ENCODE measurements at regions not wholly inside any gene's neighbourhood (a gene's known extent, or its start where the extent isn't known, plus 50 kb on each side); places are given as distances from the start of the nearest gene placed in this dataset.

- H3K4me2 ChIP-seq (replicated peaks; ENCODE audit: low read depth, low read length, poor library complexity, severe bottlenecking): no peak overlapping the region
- no peaks in the 10 kb centered on the region for H3K36me3 ChIP-seq (replicated peaks in 1 of 2; ENCODE audit: control extremely low read depth in 1 of 2, control insufficient read depth in 1 of 2, extremely low read depth in 1 of 2, insufficient read depth in 2 of 2, low read length in 1 of 2)
- Mint-ChIP-seq H3K9me3 (ENCODE audit: insufficient read depth) (no peaks in the 10 kb centered on the region), H3K4me3 (no peak overlapping the region), H3K4me1 (no peaks in the 10 kb centered on the region), H3K27me3 (peaks cover 16% of the 10 kb centered on the region), H3K27ac (no peak overlapping the region)
- no peak for DNase-seq
- no peak overlapping the region for H3K4me3 ChIP-seq (ENCODE audit: control extremely low read depth in 1 of 5, extremely low read depth in 1 of 5, insufficient read depth in 1 of 5, low read depth in 2 of 5, low read length in 4 of 5)
- no peaks in the 10 kb centered on the region for H3K4me1 ChIP-seq (ENCODE audit: control insufficient read depth in 2 of 2, insufficient read depth in 2 of 2, low read length in 2 of 2)
- no peak for TF ChIP-seq EZH2 (IDR thresholded peaks at IDR 0.05; ENCODE audit: borderline replicate concordance, insufficient read depth, low read depth, low read length, poor library complexity, severe bottlenecking)
- TF ChIP-seq CTCF (IDR thresholded peaks at IDR 0.05): no peak
- H2AFZ ChIP-seq (ENCODE audit: insufficient read depth, low read depth, low read length, poor library complexity, severe bottlenecking): no peak overlapping the region
- ATAC-seq (ENCODE audit: low read depth): no peak
- no peaks in the 10 kb centered on the region for H3K79me2 ChIP-seq (ENCODE audit: control insufficient read depth, insufficient read depth, low read length)
- H3K9ac ChIP-seq (ENCODE audit: low read length): no peak overlapping the region
- CTCF ChIA-PET: no interaction called here
- peaks cover 0 to 3% (median 1%) of the 10 kb centered on the region in 4 experiments for H3K27me3 ChIP-seq (replicated peaks in 1 of 4; ENCODE audit: control extremely low read depth in 1 of 4, control insufficient read depth in 3 of 4, insufficient read depth in 4 of 4, low read length in 3 of 4)
- no peaks in the 10 kb centered on the region for H3K9me3 ChIP-seq (ENCODE audit: control extremely low read depth in 1 of 3, control insufficient read depth in 2 of 3, insufficient read depth in 1 of 3, low read length in 2 of 3)
- no peak overlapping the region for H3K27ac ChIP-seq (ENCODE audit: low read length in 2 of 2)
- 0% methylated on average over 1 of the region's 1 CpG for WGBS (ENCODE audit: insufficient coverage)
- intact Hi-C loops (cut with micrococcal nuclease): no loop called here
- no peaks in the 10 kb centered on the region for H4K20me1 ChIP-seq (ENCODE audit: control insufficient read depth, insufficient read depth, low read length, poor library complexity, severe bottlenecking)
- POLR2A ChIA-PET: no interaction called here
Measured at GRCh38 chr18:25842665-25843064, 247.7 kb downstream of the SS18 start.

DNA sequence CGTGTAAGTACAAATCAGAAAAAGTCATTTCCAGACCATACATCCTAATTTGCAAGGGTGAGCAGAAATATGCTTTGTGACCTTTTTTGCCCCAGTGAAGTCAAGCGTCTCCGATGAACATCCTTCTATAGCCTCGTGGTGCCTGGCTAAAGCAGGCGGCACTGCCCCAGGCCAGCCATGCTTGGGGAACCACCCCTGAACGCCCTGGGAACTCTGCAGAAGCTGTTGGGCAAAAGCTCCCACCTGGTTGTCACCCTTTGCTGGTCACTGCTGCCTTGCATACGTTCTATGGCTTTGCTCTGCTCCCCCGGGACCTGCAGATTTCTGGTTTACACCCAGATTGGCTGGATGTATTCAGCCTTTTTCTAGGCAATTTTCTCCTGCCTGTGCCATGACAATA lies 256.4 kb downstream of the SS18 start:
- no peaks in the 10 kb centered on the region for H4K20me1 ChIP-seq (ENCODE audit: control insufficient read depth, insufficient read depth, low read length, poor library complexity, severe bottlenecking)
- 56% methylated on average over 8 of the region's 8 CpGs for WGBS (ENCODE audit: insufficient coverage)
- no peaks in the 10 kb centered on the region for H3K27me3 ChIP-seq (replicated peaks in 1 of 4; ENCODE audit: control extremely low read depth in 1 of 4, control insufficient read depth in 3 of 4, insufficient read depth in 4 of 4, low read length in 3 of 4)
- Mint-ChIP-seq H3K27ac (no peak overlapping the region), H3K9me3 (ENCODE audit: insufficient read depth) (no peaks in the 10 kb centered on the region), H3K4me3 (no peak overlapping the region), H3K27me3 (peaks cover 19% of the 10 kb centered on the region), H3K4me1 (no peaks in the 10 kb centered on the region)
- H3K4me1 ChIP-seq (ENCODE audit: control insufficient read depth in 2 of 2, insufficient read depth in 2 of 2, low read length in 2 of 2): no peaks in the 10 kb centered on the region
- H3K4me2 ChIP-seq (replicated peaks; ENCODE audit: low read depth, low read length, poor library complexity, severe bottlenecking): no peak overlapping the region
- POLR2A ChIA-PET: no interaction called here
- intact Hi-C loops (cut with micrococcal nuclease): loop anchor here (5.0 kb wide), 1 partner anchor 527 kb away; no protein-coding TSS in a partner anchor
- ATAC-seq (ENCODE audit: low read depth) (no peak), DNase-seq (no peak)
- H3K9me3 ChIP-seq (ENCODE audit: control extremely low read depth in 1 of 3, control insufficient read depth in 2 of 3, insufficient read depth in 1 of 3, low read length in 2 of 3): no peaks in the 10 kb centered on the region
- no peak overlapping the region for H3K27ac ChIP-seq (ENCODE audit: low read length in 2 of 2)
- no peak overlapping the region for H2AFZ ChIP-seq (ENCODE audit: insufficient read depth, low read depth, low read length, poor library complexity, severe bottlenecking)
- CTCF ChIA-PET: no interaction called here
- H3K36me3 ChIP-seq (replicated peaks in 1 of 2; ENCODE audit: control extremely low read depth in 1 of 2, control insufficient read depth in 1 of 2, extremely low read depth in 1 of 2, insufficient read depth in 2 of 2, low read length in 1 of 2): no peaks in the 10 kb centered on the region
- H3K4me3 ChIP-seq (ENCODE audit: control extremely low read depth in 1 of 5, extremely low read depth in 1 of 5, insufficient read depth in 1 of 5, low read depth in 2 of 5, low read length in 4 of 5): no peak overlapping the region
- H3K9ac ChIP-seq (ENCODE audit: low read length): no peak overlapping the region
- no peaks in the 10 kb centered on the region for H3K79me2 ChIP-seq (ENCODE audit: control insufficient read depth, insufficient read depth, low read length)
- TF ChIP-seq EZH2 (IDR thresholded peaks at IDR 0.05; ENCODE audit: borderline replicate concordance, insufficient read depth, low read depth, low read length, poor library complexity, severe bottlenecking) (no peak), CTCF (IDR thresholded peaks at IDR 0.05) (no peak)

All from B cell (primary cell).